H9 (cell line): ENCODE measurements at regions not wholly inside any gene's neighbourhood (a gene's known extent, or its start where the extent isn't known, plus 50 kb on each side); places are given as distances from the start of the nearest gene placed in this dataset.

Source experiments
- DNase-seq: peaks from one replicate; pipeline ENCODE4 v3.0.0-alpha.2; 2017
- H2AFZ ChIP-seq: one replicate; pipeline ENCODE4 v1.6.1; 2013; ENCODE audit warnings: mild to moderate bottlenecking, low read length, control low read depth, moderate library complexity
- H2AK5ac ChIP-seq: 2 replicates; pipeline ENCODE4 v1.6.1; 2013; ENCODE audit warnings: low read length, control low read depth, mixed read lengths; ENCODE audit not compliant: insufficient read length
- H2BK120ac ChIP-seq: one replicate; pipeline ENCODE4 v1.6.1; 2013; ENCODE audit warnings: low read depth, mild to moderate bottlenecking, low read length, control low read depth, inconsistent platforms; ENCODE audit not compliant: poor library complexity, severe bottlenecking
- H2BK12ac ChIP-seq: 2 replicates; pipeline ENCODE4 v1.6.1; 2013; ENCODE audit warnings: low read length, control low read depth, mixed read lengths, low read depth; ENCODE audit not compliant: insufficient read length
- H2BK15ac ChIP-seq: 2 replicates; pipeline ENCODE4 v1.6.1; 2013; ENCODE audit warnings: low read depth, low read length, control low read depth
- H2BK20ac ChIP-seq: one replicate; pipeline ENCODE4 v1.6.1; 2013; ENCODE audit warnings: low read depth, mild to moderate bottlenecking, low read length, control low read depth, inconsistent platforms; ENCODE audit not compliant: poor library complexity, severe bottlenecking
- H2BK5ac ChIP-seq: 2 replicates; pipeline ENCODE4 v1.6.1; 2013; ENCODE audit warnings: low read length, control low read depth, mixed read lengths; ENCODE audit not compliant: insufficient read length
- H3K14ac ChIP-seq: 2 replicates; pipeline ENCODE4 v1.6.1; 2013; ENCODE audit warnings: low read length, control low read depth; ENCODE audit not compliant: insufficient read depth
- H3K18ac ChIP-seq: 2 replicates; pipeline ENCODE4 v1.6.1; 2013; ENCODE audit warnings: low read depth, mild to moderate bottlenecking, mixed read lengths, low read length, control low read depth; ENCODE audit not compliant: insufficient read length
- H3K23ac ChIP-seq: 2 replicates; pipeline ENCODE4 v1.6.1; 2013; ENCODE audit warnings: low read length, control low read depth, mixed read lengths, low read depth; ENCODE audit not compliant: insufficient read length
- H3K23me2 ChIP-seq: 2 replicates; pipeline ENCODE4 v1.6.1; 2013; ENCODE audit warnings: low read depth, mild to moderate bottlenecking, mixed read lengths, low read length, control low read depth; ENCODE audit not compliant: insufficient read length, poor library complexity, severe bottlenecking
- H3K27ac ChIP-seq: 2 replicates; pipeline ENCODE4 v1.5.1; 2013; ENCODE audit warnings: low read length, control low read depth, mixed read lengths, low read depth; ENCODE audit not compliant: insufficient read length
- H3K27me3 ChIP-seq: 2 replicates; pipeline ENCODE4 v1.6.1; 2013; ENCODE audit warnings: low read length, control low read depth, inconsistent platforms; ENCODE audit not compliant: insufficient read depth
- H3K4ac ChIP-seq: 2 replicates; pipeline ENCODE4 v1.6.1; 2013; ENCODE audit warnings: low read depth, mild to moderate bottlenecking, control low read depth, inconsistent platforms, low read length, moderate library complexity
- H3K4me1 ChIP-seq: 2 replicates; pipeline ENCODE4 v1.6.1; 2013; ENCODE audit warnings: low read length, control low read depth, inconsistent platforms; ENCODE audit not compliant: insufficient read depth
- H3K4me2 ChIP-seq: 2 replicates; pipeline ENCODE4 v1.6.1; 2013; ENCODE audit warnings: low read length, control low read depth, mixed read lengths; ENCODE audit not compliant: insufficient read length, insufficient read depth
- H3K56ac ChIP-seq: 2 replicates; pipeline ENCODE4 v1.6.1; 2013; ENCODE audit warnings: low read depth, mild to moderate bottlenecking, mixed read lengths, low read length, control low read depth; ENCODE audit not compliant: insufficient read length
- H3K79me1 ChIP-seq: 2 replicates; pipeline ENCODE4 v1.6.1; 2013; ENCODE audit warnings: low read depth, mild to moderate bottlenecking, moderate library complexity, low read length, control low read depth, inconsistent platforms; ENCODE audit not compliant: insufficient read depth, poor library complexity, severe bottlenecking
- H3K79me2 ChIP-seq: 2 replicates; pipeline ENCODE4 v1.6.1; 2013; ENCODE audit warnings: low read length, control low read depth, inconsistent platforms; ENCODE audit not compliant: insufficient read depth
- H3K9ac ChIP-seq: 2 replicates; pipeline ENCODE4 v1.6.1; 2013; ENCODE audit warnings: low read length, control low read depth, mixed read lengths; ENCODE audit not compliant: insufficient read length; ENCODE audit errors: extremely low read depth
- H3K9me3 ChIP-seq: one replicate; pipeline ENCODE4 v1.6.1; 2013; ENCODE audit warnings: low read depth, low read length, inconsistent platforms; ENCODE audit not compliant: control insufficient read depth
- H3T11ph ChIP-seq: one replicate; pipeline ENCODE4 v1.6.1; 2013; ENCODE audit warnings: mild to moderate bottlenecking, low read length, control low read depth, inconsistent platforms
- H4K20me1 ChIP-seq: one replicate; pipeline ENCODE4 v1.6.1; 2013; ENCODE audit not compliant: control insufficient read depth, insufficient read length, insufficient read depth
- H4K5ac ChIP-seq: 2 replicates; pipeline ENCODE4 v1.6.1; 2013; ENCODE audit warnings: low read depth, mild to moderate bottlenecking, mixed read lengths, low read length, control low read depth; ENCODE audit not compliant: insufficient read length
- H4K8ac ChIP-seq: replicated peaks from 2 replicates; pipeline ENCODE4 v1.6.1; 2013; ENCODE audit warnings: low read length, control low read depth, mixed read lengths, low read depth; ENCODE audit not compliant: insufficient read length
- H4K91ac ChIP-seq: 2 replicates; pipeline ENCODE4 v1.6.1; 2013; ENCODE audit warnings: low read depth, mild to moderate bottlenecking, moderate library complexity, mixed read lengths, low read length, control low read depth; ENCODE audit not compliant: insufficient read length
- H3K27ac Mint-ChIP-seq, 3 experiments: 2 replicates in 2 of 3; 3 replicates in 1 of 3; pipeline ENCODE4 v1.8.0; 2020 to 2021; ENCODE audit warnings: mixed read lengths in 3 of 3, mild to moderate bottlenecking in 1 of 3, moderate library complexity in 1 of 3
- H3K27me3 Mint-ChIP-seq: 2 replicates; pipeline ENCODE4 v1.8.0; 2021; ENCODE audit warnings: low read depth, mild to moderate bottlenecking, moderate library complexity, mixed read lengths
- H3K36me3 Mint-ChIP-seq, 3 experiments: 2 replicates in 2 of 3; 3 replicates in 1 of 3; pipeline ENCODE4 v1.8.0; 2020 to 2021; ENCODE audit warnings: low read depth in 3 of 3, mixed read lengths in 3 of 3; ENCODE audit not compliant: insufficient read depth in 1 of 3
- H3K4me1 Mint-ChIP-seq, 2 experiments: 2 replicates each; pipeline ENCODE4 v1.8.0; 2020; ENCODE audit warnings: mixed read lengths in 2 of 2
- H3K4me3 Mint-ChIP-seq, 2 experiments: 2 replicates in 1 of 2; 3 replicates in 1 of 2; pipeline ENCODE4 v1.8.0; 2020 to 2021; ENCODE audit warnings: mild to moderate bottlenecking in 2 of 2, mixed read lengths in 2 of 2, moderate library complexity in 1 of 2
- H3K9me3 Mint-ChIP-seq, 2 experiments: 2 replicates in 1 of 2; 3 replicates in 1 of 2; pipeline ENCODE4 v1.8.0; 2020; ENCODE audit warnings: mild to moderate bottlenecking in 2 of 2, mixed read lengths in 2 of 2, moderate library complexity in 1 of 2
- WGBS: extraction: QIAGEN DNeasy Blood & Tissue Kit; methylation state at CpG from one replicate; pipeline ENCODE4 v1.1.7; 2013; ENCODE audit warnings: missing lambda C conversion rate, low lambda C conversion rate, mixed read lengths; ENCODE audit not compliant: insufficient read length; ENCODE audit errors: extremely low coverage; 5-methylcytosine and 5-hydroxymethylcytosine counted together
- TF ChIP-seq, protein P1 (sequence below): fragments of 200-600 bp; sonication (generic); conservative IDR thresholded peaks from 3 replicates; pipeline ENCODE4 v1.8.0; 2021; ENCODE audit warnings: antibody characterized with exemption, mild to moderate bottlenecking

GRCh38 chr3:153749070-153749610 is 372.1 kb upstream of the ARHGEF26 start:
- Histone ChIP-seq H3K14ac (no peak overlapping the region), H4K20me1 (no peaks in the 10 kb centered on the region), H2BK5ac (no peak overlapping the region), H3K79me1 (no peaks in the 10 kb centered on the region), H2AK5ac (no peak overlapping the region), H2BK120ac (no peak overlapping the region), H3K23me2 (no peaks in the 10 kb centered on the region), H3T11ph (no peak overlapping the region), H3K27me3 (no peaks in the 10 kb centered on the region), H4K5ac (no peak overlapping the region), H3K9ac (no peak overlapping the region), H2AFZ (no peak overlapping the region), H2BK15ac (no peak overlapping the region), H3K56ac (no peak overlapping the region), H3K4me1 (no peaks in the 10 kb centered on the region), H3K9me3 (no peaks in the 10 kb centered on the region), H4K8ac (no peak overlapping the region), H3K23ac (no peak overlapping the region), H2BK20ac (no peak overlapping the region), H3K4me2 (no peak overlapping the region), H4K91ac (no peak overlapping the region), H3K79me2 (no peaks in the 10 kb centered on the region), H3K27ac (no peak overlapping the region), H3K18ac (no peak overlapping the region), H2BK12ac (no peak overlapping the region), H3K4ac (no peak overlapping the region)
- TF ChIP-seq, protein P1, sequence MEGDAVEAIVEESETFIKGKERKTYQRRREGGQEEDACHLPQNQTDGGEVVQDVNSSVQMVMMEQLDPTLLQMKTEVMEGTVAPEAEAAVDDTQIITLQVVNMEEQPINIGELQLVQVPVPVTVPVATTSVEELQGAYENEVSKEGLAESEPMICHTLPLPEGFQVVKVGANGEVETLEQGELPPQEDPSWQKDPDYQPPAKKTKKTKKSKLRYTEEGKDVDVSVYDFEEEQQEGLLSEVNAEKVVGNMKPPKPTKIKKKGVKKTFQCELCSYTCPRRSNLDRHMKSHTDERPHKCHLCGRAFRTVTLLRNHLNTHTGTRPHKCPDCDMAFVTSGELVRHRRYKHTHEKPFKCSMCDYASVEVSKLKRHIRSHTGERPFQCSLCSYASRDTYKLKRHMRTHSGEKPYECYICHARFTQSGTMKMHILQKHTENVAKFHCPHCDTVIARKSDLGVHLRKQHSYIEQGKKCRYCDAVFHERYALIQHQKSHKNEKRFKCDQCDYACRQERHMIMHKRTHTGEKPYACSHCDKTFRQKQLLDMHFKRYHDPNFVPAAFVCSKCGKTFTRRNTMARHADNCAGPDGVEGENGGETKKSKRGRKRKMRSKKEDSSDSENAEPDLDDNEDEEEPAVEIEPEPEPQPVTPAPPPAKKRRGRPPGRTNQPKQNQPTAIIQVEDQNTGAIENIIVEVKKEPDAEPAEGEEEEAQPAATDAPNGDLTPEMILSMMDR: no peak
- no peak overlapping the region for H3K4me3 Mint-ChIP-seq
- H3K27me3 Mint-ChIP-seq: no peaks in the 10 kb centered on the region
- no peaks in the 10 kb centered on the region for H3K36me3 Mint-ChIP-seq
- H3K4me1 Mint-ChIP-seq: peaks cover 2 to 4% of the 10 kb centered on the region in 2 experiments; a peak in 1 of 4 replicates
- no peaks in the 10 kb centered on the region for H3K9me3 Mint-ChIP-seq
- WGBS: no CpG with 5 or more reads among the region's 1 CpG
- no peak overlapping the region for H3K27ac Mint-ChIP-seq
- DNase-seq: no peak
